Right atrium auricular region (tissue), 2 donors: ENCODE measurements at regions not wholly inside any gene's neighbourhood (a gene's known extent, or its start where the extent isn't known, plus 50 kb on each side); places are given as distances from the start of the nearest gene placed in this dataset.

Source experiments
- DNase-seq: peaks from one replicate; pipeline ENCODE4 v3.0.0-alpha.2; 2019; ENCODE audit warnings: low spot score
- H3K27ac ChIP-seq, 2 donors: fragments of 200-600 bp; sonication (generic); 1 replicate in 1 of 2; 2 replicates in 1 of 2; pipeline ENCODE4 v1.5.1; 2016 to 2019
- H3K27me3 ChIP-seq, 2 donors: fragments of 200-600 bp; sonication (generic); one replicate each; pipeline versions ENCODE4 v1.5.1 to v1.6.0; 2017 to 2019
- H3K36me3 ChIP-seq: fragments of 200-600 bp; sonication (generic); one replicate; pipeline ENCODE4 v1.5.1; 2016
- H3K4me1 ChIP-seq, 2 donors: fragments of 200-600 bp; sonication (generic); one replicate each; pipeline versions ENCODE4 v1.5.1 to v1.6.0; 2017 to 2019
- H3K4me3 ChIP-seq, 2 donors: fragments of 200-600 bp; sonication (generic); 1 replicate in 1 of 2; 2 replicates in 1 of 2; pipeline ENCODE4 v1.5.1; 2017 to 2019; ENCODE audit warnings: mild to moderate bottlenecking in 1 of 2, moderate library complexity in 1 of 2
- H3K9me3 ChIP-seq, 2 donors: fragments of 200-600 bp; sonication (generic); one replicate each; pipeline ENCODE4 v1.5.1; 2019
- CTCF ChIP-seq, 2 donors: fragments of 200-600 bp; sonication (generic); IDR thresholded peaks; one replicate each; pipeline ENCODE4 v1.5.1; 2019; ENCODE audit warnings: antibody characterized with exemption in 2 of 2

GRCh38 chr13:80101040-80101439, 239.9 kb downstream of the SPRY2 start:
- Histone ChIP-seq H3K27me3 (no peaks in the 10 kb centered on the region), H3K27ac (no peak overlapping the region), H3K4me1 (no peaks in the 10 kb centered on the region), H3K36me3 (no peaks in the 10 kb centered on the region), H3K4me3 (no peak overlapping the region), H3K9me3 (no peaks in the 10 kb centered on the region)
- no peak for TF ChIP-seq CTCF (IDR thresholded peaks at IDR 0.05)
- no peak for DNase-seq

- no peak overlapping the region for H3K4me3 ChIP-seq
Observed at GRCh38 chr13:80100636-80101035, 240.3 kb downstream of the SPRY2 start.

GRCh38 chr13:80097561-80097960, 243.4 kb downstream of the SPRY2 start:
- Histone ChIP-seq H3K9me3 (no peaks in the 10 kb centered on the region), H3K27me3 (no peaks in the 10 kb centered on the region), H3K4me3 (no peak overlapping the region), H3K27ac (no peak overlapping the region), H3K4me1 (no peaks in the 10 kb centered on the region), H3K36me3 (no peaks in the 10 kb centered on the region)
- no peak for DNase-seq
- no peak for TF ChIP-seq CTCF (IDR thresholded peaks at IDR 0.05)

More at GRCh38 chr13:80100636-80101035, 240.3 kb downstream of the SPRY2 start:
- no peaks in the 10 kb centered on the region for H3K27me3 ChIP-seq
- H3K36me3 ChIP-seq = no peaks in the 10 kb centered on the region
- no peaks in the 10 kb centered on the region for H3K4me1 ChIP-seq
- no peaks in the 10 kb centered on the region for H3K9me3 ChIP-seq
- no peak overlapping the region for H3K27ac ChIP-seq
- DNase-seq = no peak
- TF ChIP-seq CTCF (IDR thresholded peaks at IDR 0.05) = no peak

GRCh38 chr13:80096383-80096782, 244.5 kb downstream of the SPRY2 start:
- Histone ChIP-seq H3K4me3 (no peak overlapping the region), H3K4me1 (no peaks in the 10 kb centered on the region), H3K27me3 (no peaks in the 10 kb centered on the region), H3K9me3 (no peaks in the 10 kb centered on the region), H3K27ac (no peak overlapping the region), H3K36me3 (no peaks in the 10 kb centered on the region)
- TF ChIP-seq CTCF (IDR thresholded peaks at IDR 0.05) = no peak
- DNase-seq = no peak

- H3K4me1 ChIP-seq = no peaks in the 10 kb centered on the region
- H3K36me3 ChIP-seq = no peaks in the 10 kb centered on the region
- DNase-seq = no peak
- H3K27ac ChIP-seq = no peak overlapping the region
- H3K4me3 ChIP-seq = no peak overlapping the region
- H3K9me3 ChIP-seq = no peaks in the 10 kb centered on the region
- no peak for TF ChIP-seq CTCF (IDR thresholded peaks at IDR 0.05)
- H3K27me3 ChIP-seq = no peaks in the 10 kb centered on the region
Observed at GRCh38 chr13:80094526-80094925, 246.4 kb downstream of the SPRY2 start.

- no peak for TF ChIP-seq CTCF (IDR thresholded peaks at IDR 0.05)
- H3K9me3 ChIP-seq = no peaks in the 10 kb centered on the region
- H3K36me3 ChIP-seq = no peaks in the 10 kb centered on the region
- no peak overlapping the region for H3K4me3 ChIP-seq
- H3K27ac ChIP-seq = no peak overlapping the region
- H3K27me3 ChIP-seq = no peaks in the 10 kb centered on the region
- no peak for DNase-seq
- H3K4me1 ChIP-seq = no peaks in the 10 kb centered on the region
Observed at GRCh38 chr13:80093888-80094287, 247.0 kb downstream of the SPRY2 start.
